B cell (primary cell): ENCODE measurements at regions not wholly inside any gene's neighbourhood (a gene's known extent, or its start where the extent isn't known, plus 50 kb on each side); places are given as distances from the start of the nearest gene placed in this dataset.

Experiments
- ATAC-seq: fragments of 200-7000 bp; cut with Tn5 transposase; one replicate; pipeline ENCODE4 v1.10.0; 2021; ENCODE audit warnings: low read depth, mild to moderate bottlenecking, moderate number of reproducible peaks, moderate library complexity
- CTCF ChIA-PET: fragments of 350-600 bp; sonication (Branson Sonifier 250); formaldehyde crosslinking; loops from one replicate; lab custom pipeline; 2021; ENCODE audit warnings: antibody characterized with exemption, inconsistent platforms; lab: Charles Lee
- POLR2A ChIA-PET: fragments of 350-600 bp; sonication (Branson Sonifier 250); formaldehyde crosslinking; loops from one replicate; lab custom pipeline; 2021; ENCODE audit warnings: antibody characterized with exemption; lab: Charles Lee
- DNase-seq: peaks from one replicate; pipeline ENCODE4 v3.0.0; 2013
- H2AFZ ChIP-seq: 2 replicates; pipeline ENCODE4 v1.6.1; 2012; ENCODE audit warnings: mild to moderate bottlenecking, low read depth, low read length; ENCODE audit not compliant: insufficient read depth, poor library complexity, severe bottlenecking
- H3K27ac ChIP-seq, 2 donors: 1 replicate in 1 of 2; 2 replicates in 1 of 2; pipeline ENCODE4 v1.5.1; 2012 to 2013; ENCODE audit warnings: low read length in 2 of 2, mild to moderate bottlenecking in 2 of 2, moderate library complexity in 1 of 2
- H3K27me3 ChIP-seq, 4 experiments: fragments of 200-600 bp in 1 of 4; sonication (generic) in 1 of 4; replicated peaks in 1 of 4; 1 replicate in 2 of 4; 2 replicates in 2 of 4; pipeline versions ENCODE4 v1.6.1 to v1.7.0; 2013 to 2016; ENCODE audit warnings: low read length in 3 of 4, mild to moderate bottlenecking in 2 of 4, mixed read lengths in 1 of 4, moderate library complexity in 1 of 4; ENCODE audit not compliant: insufficient read depth in 4 of 4, control insufficient read depth in 3 of 4; ENCODE audit errors: control extremely low read depth in 1 of 4
- H3K36me3 ChIP-seq, 2 experiments: replicated peaks in 1 of 2; 1 replicate in 1 of 2; 2 replicates in 1 of 2; pipeline versions ENCODE4 v1.6.1 to v1.7.1; 2013; ENCODE audit warnings: low read length in 1 of 2; ENCODE audit not compliant: insufficient read depth in 2 of 2, control insufficient read depth in 1 of 2; ENCODE audit errors: control extremely low read depth in 1 of 2, extremely low read depth in 1 of 2
- H3K4me1 ChIP-seq, 2 donors: fragments of 200-600 bp in 1 of 2; sonication (generic) in 1 of 2; 1 replicate in 1 of 2; 2 replicates in 1 of 2; pipeline versions ENCODE4 v1.5.1 to v1.6.1; 2013 to 2017; ENCODE audit warnings: low read length in 2 of 2; ENCODE audit not compliant: control insufficient read depth in 2 of 2, insufficient read depth in 2 of 2
- H3K4me2 ChIP-seq: replicated peaks from 2 replicates; pipeline ENCODE3; 2012; ENCODE audit warnings: mild to moderate bottlenecking, low read depth, low read length; ENCODE audit not compliant: poor library complexity, severe bottlenecking
- H3K4me3 ChIP-seq, 5 experiments: fragments of 200-600 bp in 1 of 5; sonication (generic) in 1 of 5; 1 replicate in 3 of 5; 2 replicates in 2 of 5; pipeline versions ENCODE4 v1.5.1 to v1.7.0; 2011 to 2016; ENCODE audit warnings: low read length in 4 of 5, mild to moderate bottlenecking in 4 of 5, low read depth in 2 of 5, control low read depth in 1 of 5, moderate library complexity in 1 of 5; ENCODE audit not compliant: insufficient read depth in 1 of 5; ENCODE audit errors: control extremely low read depth in 1 of 5, extremely low read depth in 1 of 5
- H3K79me2 ChIP-seq: fragments of 200-600 bp; sonication (generic); one replicate; pipeline ENCODE4 v1.6.0; 2016; ENCODE audit warnings: low read length; ENCODE audit not compliant: control insufficient read depth, insufficient read depth
- H3K9ac ChIP-seq: fragments of 200-600 bp; sonication (generic); 2 replicates; pipeline ENCODE4 v1.6.1; 2017; ENCODE audit warnings: mild to moderate bottlenecking, low read length, moderate library complexity
- H3K9me3 ChIP-seq, 3 donors: one replicate each; pipeline versions ENCODE4 v1.6.1 to v1.7.1; 2013; ENCODE audit warnings: low read length in 2 of 3; ENCODE audit not compliant: control insufficient read depth in 2 of 3, insufficient read depth in 1 of 3; ENCODE audit errors: control extremely low read depth in 1 of 3
- H4K20me1 ChIP-seq: 2 replicates; pipeline ENCODE4 v1.6.0; 2012; ENCODE audit warnings: mild to moderate bottlenecking, low read length; ENCODE audit not compliant: insufficient read depth, control insufficient read depth, poor library complexity, severe bottlenecking
- H3K27ac Mint-ChIP-seq: one replicate; pipeline ENCODE4 v1.8.0; 2021; ENCODE audit warnings: mixed read lengths
- H3K27me3 Mint-ChIP-seq: one replicate; pipeline ENCODE4 v1.8.0; 2021; ENCODE audit warnings: mixed read lengths
- H3K4me1 Mint-ChIP-seq: one replicate; pipeline ENCODE4 v1.8.0; 2021; ENCODE audit warnings: mixed read lengths
- H3K4me3 Mint-ChIP-seq: one replicate; pipeline ENCODE4 v1.8.0; 2021; ENCODE audit warnings: mixed read lengths
- H3K9me3 Mint-ChIP-seq: one replicate; pipeline ENCODE4 v1.8.0; 2022; ENCODE audit warnings: mixed read lengths; ENCODE audit not compliant: insufficient read depth
- EZH2 ChIP-seq: IDR thresholded peaks from 2 replicates; pipeline ENCODE4 v1.6.1; 2012; ENCODE audit warnings: borderline replicate concordance, low read depth, mild to moderate bottlenecking, moderate library complexity, low read length; ENCODE audit not compliant: insufficient read depth, poor library complexity, severe bottlenecking
- WGBS: methylation state at CpG from one replicate; pipeline ENCODE4 v1.1.5; 2013; ENCODE audit warnings: missing lambda C conversion rate; ENCODE audit not compliant: insufficient coverage; 5-methylcytosine and 5-hydroxymethylcytosine counted together
- intact Hi-C: fragments of 100-400 bp; cut with micrococcal nuclease; formaldehyde crosslinking; loops from one replicate; pipeline ENCODE4 v1.10.0; 2022
- TF ChIP-seq, protein P1 (sequence below): fragments of 200-600 bp; IDR thresholded peaks from one replicate; pipeline ENCODE4 v1.8.0; 2022; ENCODE audit warnings: antibody characterized with exemption, mild to moderate bottlenecking

DNA sequence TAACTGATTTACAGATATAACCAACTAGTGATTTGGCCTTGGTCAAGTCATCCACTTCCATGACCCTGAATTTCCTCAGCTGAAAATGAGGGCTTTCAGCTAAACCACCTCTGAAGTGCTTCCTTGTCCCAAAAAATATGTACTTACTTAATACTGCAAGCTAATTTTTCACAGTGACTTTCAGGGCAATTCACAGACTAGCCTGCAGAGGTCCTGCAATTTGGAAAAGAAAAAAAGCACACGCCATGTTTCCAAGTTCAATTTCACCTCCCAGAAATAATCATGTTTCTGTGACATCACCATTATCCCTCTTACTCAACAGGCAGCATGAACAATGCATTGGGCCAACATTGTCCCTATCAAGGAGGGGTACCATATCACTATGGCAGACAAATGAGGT is 218.2 kb downstream of the SHOX2 start:
- Histone ChIP-seq H2AFZ (no peak overlapping the region), H3K27ac (no peak overlapping the region), H3K4me3 (no peak overlapping the region), H3K9ac (no peak overlapping the region), H3K4me2 (no peak overlapping the region), H3K27me3 (no peaks in the 10 kb centered on the region), H3K4me1 (no peaks in the 10 kb centered on the region), H3K36me3 (no peaks in the 10 kb centered on the region), H3K9me3 (no peaks in the 10 kb centered on the region), H3K79me2 (no peaks in the 10 kb centered on the region), H4K20me1 (no peaks in the 10 kb centered on the region)
- no peaks in the 10 kb centered on the region for H3K9me3 Mint-ChIP-seq
- no peak overlapping the region for H3K4me3 Mint-ChIP-seq
- intact Hi-C loops, result no loop called here
- H3K27me3 Mint-ChIP-seq, result no peaks in the 10 kb centered on the region
- no peaks in the 10 kb centered on the region for H3K4me1 Mint-ChIP-seq
- ChIA-PET CTCF (no interaction called here), POLR2A (no interaction called here)
- DNase-seq, result no peak
- H3K27ac Mint-ChIP-seq, result no peak overlapping the region
- no peak for ATAC-seq
- no CpG with 5 or more reads among the region's 1 CpG for WGBS
- TF ChIP-seq, protein P1, sequence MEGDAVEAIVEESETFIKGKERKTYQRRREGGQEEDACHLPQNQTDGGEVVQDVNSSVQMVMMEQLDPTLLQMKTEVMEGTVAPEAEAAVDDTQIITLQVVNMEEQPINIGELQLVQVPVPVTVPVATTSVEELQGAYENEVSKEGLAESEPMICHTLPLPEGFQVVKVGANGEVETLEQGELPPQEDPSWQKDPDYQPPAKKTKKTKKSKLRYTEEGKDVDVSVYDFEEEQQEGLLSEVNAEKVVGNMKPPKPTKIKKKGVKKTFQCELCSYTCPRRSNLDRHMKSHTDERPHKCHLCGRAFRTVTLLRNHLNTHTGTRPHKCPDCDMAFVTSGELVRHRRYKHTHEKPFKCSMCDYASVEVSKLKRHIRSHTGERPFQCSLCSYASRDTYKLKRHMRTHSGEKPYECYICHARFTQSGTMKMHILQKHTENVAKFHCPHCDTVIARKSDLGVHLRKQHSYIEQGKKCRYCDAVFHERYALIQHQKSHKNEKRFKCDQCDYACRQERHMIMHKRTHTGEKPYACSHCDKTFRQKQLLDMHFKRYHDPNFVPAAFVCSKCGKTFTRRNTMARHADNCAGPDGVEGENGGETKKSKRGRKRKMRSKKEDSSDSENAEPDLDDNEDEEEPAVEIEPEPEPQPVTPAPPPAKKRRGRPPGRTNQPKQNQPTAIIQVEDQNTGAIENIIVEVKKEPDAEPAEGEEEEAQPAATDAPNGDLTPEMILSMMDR, result no peak
- TF ChIP-seq EZH2, result no peak

DNA sequence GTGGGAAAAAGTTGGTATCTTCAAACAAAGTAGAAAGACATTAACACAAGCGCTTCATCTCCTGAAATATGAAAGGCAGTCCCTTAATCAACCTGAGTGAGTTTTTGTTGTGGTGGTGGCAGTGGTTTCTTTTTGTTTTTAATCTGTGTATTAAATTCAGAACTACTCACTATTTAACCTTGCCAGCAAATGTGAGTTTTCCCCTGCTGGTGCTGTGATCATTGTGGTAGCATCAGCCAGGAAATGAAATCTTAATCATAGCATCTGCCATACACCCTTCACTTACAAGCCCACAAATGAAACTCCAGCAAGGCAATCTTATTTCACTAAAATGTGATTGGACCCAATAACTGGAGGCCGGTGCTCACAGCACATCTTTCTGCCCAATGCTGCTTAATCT is 229.7 kb downstream of the SHOX2 start:
- intact Hi-C loops, result no loop called here
- ChIA-PET CTCF (no interaction called here), POLR2A (no interaction called here)
- H3K9me3 ChIP-seq, result peaks cover 0 to 8% (median 0%) of the 10 kb centered on the region in 3 donors
- no peaks in the 10 kb centered on the region for H3K4me1 ChIP-seq
- no peak for TF ChIP-seq EZH2
- TF ChIP-seq, protein P1, result no peak
- no peak for ATAC-seq
- H3K4me3 ChIP-seq, result no peak overlapping the region
- Mint-ChIP-seq H3K4me1 (no peaks in the 10 kb centered on the region), H3K27me3 (no peaks in the 10 kb centered on the region), H3K27ac (no peak overlapping the region), H3K4me3 (no peak overlapping the region), H3K9me3 (peaks cover 1% of the 10 kb centered on the region)
- H2AFZ ChIP-seq, result no peak overlapping the region
- H3K4me2 ChIP-seq, result no peak overlapping the region
- DNase-seq, result no peak
- no peaks in the 10 kb centered on the region for H4K20me1 ChIP-seq
- H3K79me2 ChIP-seq, result no peaks in the 10 kb centered on the region
- H3K9ac ChIP-seq, result no peak overlapping the region
- no peaks in the 10 kb centered on the region for H3K36me3 ChIP-seq
- H3K27ac ChIP-seq, result no peak overlapping the region
- no peaks in the 10 kb centered on the region for H3K27me3 ChIP-seq
- 38% methylated on average over 1 of the region's 2 CpGs for WGBS
